ENCODE measurements at regions not wholly inside any gene's neighbourhood (a gene's known extent, or its start where the extent isn't known, plus 50 kb on each side); places are given as distances from the start of the nearest gene placed in this dataset.

- no peak for DNase-seq
These were observed 51.3 kb upstream of the CCL1 start for GRCh38 chr17:34414339-34414738.

GRCh38 chr17:34413443-34414119 is 50.5 kb upstream of the CCL1 start:
- DNase-seq: no peak

- DNase-seq: no peak
These were observed 50.0 kb upstream of the CCL1 start for GRCh38 chr17:34412965-34413441.

All from CD4-positive, alpha-beta T cell treated with Interleukin-17A for 1 hour (primary cell).